ENCODE measurements at regions not wholly inside any gene's neighbourhood (a gene's known extent, or its start where the extent isn't known, plus 50 kb on each side); places are given as distances from the start of the nearest gene placed in this dataset.

DNA sequence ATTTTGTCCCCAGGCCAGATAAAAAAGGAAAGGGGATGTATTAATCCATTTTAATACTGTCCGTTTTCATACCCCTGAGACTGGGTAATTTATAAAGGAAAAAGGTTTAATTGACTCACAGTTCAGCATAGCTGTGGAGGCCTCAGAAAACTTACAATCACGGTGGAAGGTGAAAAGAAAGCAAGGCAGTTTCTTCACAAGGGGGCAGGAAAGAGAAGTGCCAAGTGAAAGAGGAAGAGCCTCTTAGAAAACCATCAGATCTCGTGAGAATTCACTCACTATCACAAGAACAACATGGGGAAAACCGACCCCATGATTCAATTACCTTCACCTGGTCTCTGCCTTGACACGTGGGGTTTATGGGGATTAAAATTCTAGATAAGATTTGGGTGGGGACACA lies 152.5 kb downstream of the IBTK start:
- no peak overlapping the region for H3K4me3 ChIP-seq (ENCODE audit: low read depth, low read length)
- TF ChIP-seq, protein P1, sequence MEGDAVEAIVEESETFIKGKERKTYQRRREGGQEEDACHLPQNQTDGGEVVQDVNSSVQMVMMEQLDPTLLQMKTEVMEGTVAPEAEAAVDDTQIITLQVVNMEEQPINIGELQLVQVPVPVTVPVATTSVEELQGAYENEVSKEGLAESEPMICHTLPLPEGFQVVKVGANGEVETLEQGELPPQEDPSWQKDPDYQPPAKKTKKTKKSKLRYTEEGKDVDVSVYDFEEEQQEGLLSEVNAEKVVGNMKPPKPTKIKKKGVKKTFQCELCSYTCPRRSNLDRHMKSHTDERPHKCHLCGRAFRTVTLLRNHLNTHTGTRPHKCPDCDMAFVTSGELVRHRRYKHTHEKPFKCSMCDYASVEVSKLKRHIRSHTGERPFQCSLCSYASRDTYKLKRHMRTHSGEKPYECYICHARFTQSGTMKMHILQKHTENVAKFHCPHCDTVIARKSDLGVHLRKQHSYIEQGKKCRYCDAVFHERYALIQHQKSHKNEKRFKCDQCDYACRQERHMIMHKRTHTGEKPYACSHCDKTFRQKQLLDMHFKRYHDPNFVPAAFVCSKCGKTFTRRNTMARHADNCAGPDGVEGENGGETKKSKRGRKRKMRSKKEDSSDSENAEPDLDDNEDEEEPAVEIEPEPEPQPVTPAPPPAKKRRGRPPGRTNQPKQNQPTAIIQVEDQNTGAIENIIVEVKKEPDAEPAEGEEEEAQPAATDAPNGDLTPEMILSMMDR (IDR thresholded peaks at IDR 0.05; ENCODE audit: borderline replicate concordance, insufficient read depth, low read depth, low read length), result 0 out of 2 replicates have a peak, but pooled peaks have one; percentile 1

DNA sequence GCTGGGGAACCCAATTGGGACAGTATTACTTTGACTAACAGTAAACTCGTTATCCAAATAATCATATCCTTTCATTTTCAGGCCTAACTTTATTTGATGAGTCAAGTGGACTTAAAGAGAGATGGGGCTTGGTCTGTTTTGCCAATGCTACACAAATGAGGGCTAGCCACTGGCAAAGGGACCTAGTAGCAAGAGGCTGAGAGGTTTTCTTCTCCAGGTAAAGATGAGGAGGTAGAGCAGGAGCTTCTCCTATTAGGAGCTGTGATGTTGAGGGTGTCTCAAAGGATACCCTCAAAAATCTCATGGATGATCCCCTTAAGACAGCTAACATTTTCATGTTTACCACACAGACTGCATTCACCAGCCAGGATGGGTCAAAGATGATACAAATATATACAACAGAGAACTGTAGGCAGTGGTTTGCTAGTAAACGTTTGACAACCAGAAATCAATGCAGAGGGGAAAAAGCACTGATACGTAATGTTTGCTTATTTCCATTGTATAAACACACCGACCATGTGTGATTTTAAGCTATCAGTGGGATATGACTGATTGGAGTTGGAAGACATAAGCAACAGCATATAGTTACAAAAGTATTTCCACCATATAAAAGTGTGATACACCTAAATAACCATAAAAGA lies 153.3 kb downstream of the IBTK start:
- no peak overlapping the region for H3K4me3 ChIP-seq (ENCODE audit: low read depth, low read length)
- TF ChIP-seq, protein P1 (IDR thresholded peaks at IDR 0.05; ENCODE audit: borderline replicate concordance, insufficient read depth, low read depth, low read length), result no peak

DNA sequence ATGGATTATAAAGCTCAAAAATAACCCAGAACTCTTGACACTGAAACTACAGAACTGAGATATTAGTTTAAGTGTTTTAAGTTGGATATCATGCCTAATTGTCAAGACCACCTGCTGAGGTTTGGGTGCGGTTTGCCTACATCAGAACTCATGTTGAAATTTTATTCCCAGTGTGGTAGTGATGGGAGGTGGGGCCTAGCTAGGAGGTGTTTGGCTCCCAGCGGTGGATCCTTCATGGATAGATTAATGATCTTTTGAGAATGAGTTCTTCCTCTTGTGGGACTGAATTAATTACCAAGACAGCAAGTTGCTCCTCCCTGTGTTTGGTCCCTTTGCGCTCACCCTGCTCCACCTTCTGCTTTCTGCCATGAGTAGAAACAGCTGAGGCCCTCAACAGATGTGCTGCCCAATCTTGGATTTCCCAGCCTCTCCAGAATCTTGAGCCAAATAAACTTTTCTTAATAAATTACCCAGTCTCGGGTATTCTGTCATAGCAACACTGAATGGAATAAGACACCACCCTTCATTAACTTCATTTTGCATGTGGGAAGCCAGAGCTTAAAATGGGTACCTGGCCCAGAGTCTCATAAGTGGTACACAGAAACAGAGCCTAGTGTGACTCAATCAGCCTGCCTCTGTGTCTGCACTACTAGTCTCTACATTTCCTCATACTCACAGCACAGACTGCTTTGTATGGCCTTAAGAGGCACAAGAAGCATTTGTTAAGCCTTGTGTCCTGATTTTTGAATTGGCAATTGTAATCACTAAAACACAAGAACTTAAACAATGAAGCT lies 158.4 kb downstream of the IBTK start:
- no peak overlapping the region for H3K4me3 ChIP-seq (ENCODE audit: low read depth, low read length)
- TF ChIP-seq, protein P1 (IDR thresholded peaks at IDR 0.05; ENCODE audit: borderline replicate concordance, insufficient read depth, low read depth, low read length), result no peak

DNA sequence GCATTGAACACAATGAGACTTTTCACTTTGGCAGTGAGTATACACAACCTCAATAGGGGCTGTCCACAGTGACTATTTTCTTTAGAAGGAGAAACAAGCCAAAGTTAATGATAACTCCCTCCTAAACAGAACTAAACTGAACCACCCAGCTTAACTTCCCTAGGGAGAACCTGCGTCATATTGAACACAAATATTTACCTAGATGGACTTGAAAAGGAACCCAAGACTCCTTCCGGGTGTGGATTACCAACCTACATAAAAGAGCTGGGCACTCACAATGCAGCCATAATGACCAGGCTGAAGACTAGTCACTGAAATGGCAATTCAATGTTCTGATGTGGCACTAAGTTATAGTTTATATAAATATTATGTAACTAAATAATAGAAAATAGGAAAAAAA lies 160.6 kb downstream of the IBTK start:
- H3K4me3 ChIP-seq (ENCODE audit: low read depth, low read length), result no peak overlapping the region
- TF ChIP-seq, protein P1 (IDR thresholded peaks at IDR 0.05; ENCODE audit: borderline replicate concordance, insufficient read depth, low read depth, low read length), result no peak

DNA sequence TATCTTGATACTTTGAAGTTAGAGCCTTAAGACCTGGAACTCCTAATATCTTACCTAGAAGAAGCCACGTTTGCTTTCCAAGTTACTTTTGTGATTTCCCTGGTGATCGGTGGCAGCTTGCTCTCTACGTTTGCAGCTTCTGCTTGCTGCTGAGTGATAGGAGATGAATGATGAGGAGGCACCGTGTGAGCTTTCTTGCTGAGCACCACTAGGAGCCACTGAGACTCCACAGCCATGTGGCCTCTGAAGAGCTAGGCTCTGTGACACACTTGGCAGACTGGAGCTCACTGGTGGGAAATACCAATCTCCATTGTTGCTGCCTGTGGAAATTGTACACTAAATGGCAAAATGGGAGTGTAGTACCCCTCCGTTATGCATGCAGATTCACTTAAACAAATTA lies 161.8 kb downstream of the IBTK start:
- TF ChIP-seq, protein P1 (IDR thresholded peaks at IDR 0.05; ENCODE audit: borderline replicate concordance, insufficient read depth, low read depth, low read length), result no peak
- H3K4me3 ChIP-seq (ENCODE audit: low read depth, low read length), result no peak overlapping the region

DNA sequence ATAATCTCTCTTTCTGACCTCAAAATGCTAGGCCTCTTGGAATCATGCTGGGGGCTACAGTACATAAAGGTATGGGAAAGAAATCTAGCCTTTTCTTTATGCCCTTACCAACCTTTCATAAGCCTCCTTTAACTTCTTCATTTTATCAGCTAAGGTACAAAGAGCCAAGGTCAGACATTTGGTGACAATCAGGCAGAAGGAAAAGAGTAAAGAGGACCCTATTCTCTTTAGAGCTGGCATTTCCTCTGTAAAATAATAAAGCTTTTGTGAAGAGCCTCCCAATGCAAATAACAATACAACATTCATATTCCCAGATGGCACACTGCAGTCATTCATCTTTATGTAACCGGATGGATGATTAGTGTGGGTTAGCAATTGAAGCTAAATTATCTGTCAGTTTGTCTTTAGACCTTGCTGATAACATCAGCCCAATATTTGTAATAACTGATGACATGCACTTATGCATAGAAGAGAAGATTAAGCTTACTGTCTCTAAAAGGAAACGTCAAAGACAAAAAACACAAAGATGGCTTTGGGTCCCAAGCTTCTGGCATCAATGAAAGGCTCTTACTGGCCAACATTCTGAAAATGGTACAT lies 163.1 kb downstream of the IBTK start:
- no peak overlapping the region for H3K4me3 ChIP-seq (ENCODE audit: low read depth, low read length)
- TF ChIP-seq, protein P1 (IDR thresholded peaks at IDR 0.05; ENCODE audit: borderline replicate concordance, insufficient read depth, low read depth, low read length), result no peak
